CD14-positive monocyte (primary cell): ENCODE measurements at regions not wholly inside any gene's neighbourhood (a gene's known extent, or its start where the extent isn't known, plus 50 kb on each side); places are given as distances from the start of the nearest gene placed in this dataset.
A peak's percentile ranks its signal among the peaks of the same experiment; 100 is the strongest.
"Not testable (repeated sequence)": the region's sequence is repeated elsewhere in the genome, so short reads cannot be mapped to it uniquely, and the experiment has no call there.

Experiments used
- DNase-seq, 3 donors: peaks; one replicate each; pipeline ENCODE4 v3.0.0-alpha.2; 2011 to 2022
- H2AFZ ChIP-seq: 2 replicates; pipeline ENCODE4 v1.6.0; 2012; ENCODE audit warnings: mild to moderate bottlenecking, low read depth, low read length, inconsistent platforms; ENCODE audit not compliant: insufficient read depth, poor library complexity, severe bottlenecking
- H3K27ac ChIP-seq, 2 donors: 1 replicate in 1 of 2; 2 replicates in 1 of 2; pipeline ENCODE4 v1.5.1; 2012 to 2013; ENCODE audit warnings: low read length in 2 of 2, control low read depth in 1 of 2, inconsistent platforms in 1 of 2, low read depth in 1 of 2, mild to moderate bottlenecking in 1 of 2
- H3K27me3 ChIP-seq, 2 donors: one replicate each; pipeline versions ENCODE4 v1.6.0 to v1.6.1; 2011 to 2013; ENCODE audit warnings: low read length in 2 of 2; ENCODE audit not compliant: control insufficient read depth in 2 of 2, insufficient read depth in 2 of 2
- H3K36me3 ChIP-seq, 2 donors: replicated peaks in 1 of 2; 1 replicate in 1 of 2; 2 replicates in 1 of 2; pipeline versions ENCODE4 v1.5.1 to v1.6.1; 2012 to 2013; ENCODE audit warnings: low read length in 2 of 2, control low read depth in 1 of 2, inconsistent platforms in 1 of 2, mild to moderate bottlenecking in 1 of 2; ENCODE audit not compliant: insufficient read depth in 2 of 2, control insufficient read depth in 1 of 2
- H3K4me1 ChIP-seq, 2 donors: 1 replicate in 1 of 2; 2 replicates in 1 of 2; pipeline versions ENCODE4 v1.5.1 to v1.6.1; 2012 to 2013; ENCODE audit warnings: low read length in 2 of 2, control low read depth in 1 of 2, inconsistent platforms in 1 of 2, mild to moderate bottlenecking in 1 of 2, moderate library complexity in 1 of 2; ENCODE audit not compliant: insufficient read depth in 2 of 2, control insufficient read depth in 1 of 2
- H3K4me2 ChIP-seq: replicated peaks from 2 replicates; pipeline ENCODE3; 2012; ENCODE audit warnings: low read length, moderate library complexity, mild to moderate bottlenecking; ENCODE audit not compliant: poor library complexity, severe bottlenecking; ENCODE audit errors: extremely low read depth
- H3K4me3 ChIP-seq, 3 experiments: fragments of 200-600 bp in 1 of 3; sonication (generic) in 1 of 3; replicated peaks in 1 of 3; 1 replicate in 2 of 3; 2 replicates in 1 of 3; pipeline ENCODE4 v1.5.1; 2011 to 2013; ENCODE audit warnings: low read length in 3 of 3, mild to moderate bottlenecking in 3 of 3, control low read depth in 2 of 3, low read depth in 2 of 3, inconsistent platforms in 1 of 3, moderate library complexity in 1 of 3
- H3K79me2 ChIP-seq: 2 replicates; pipeline ENCODE4 v1.6.0; 2012; ENCODE audit warnings: mild to moderate bottlenecking, control low read depth, inconsistent platforms, low read length, moderate library complexity; ENCODE audit not compliant: insufficient read depth
- H3K9ac ChIP-seq: 2 replicates; pipeline ENCODE4 v1.6.0; 2017; ENCODE audit warnings: low read length, mild to moderate bottlenecking; ENCODE audit not compliant: insufficient read depth, poor library complexity, severe bottlenecking
- H3K9me3 ChIP-seq, 2 donors: replicated peaks in 1 of 2; 1 replicate in 1 of 2; 2 replicates in 1 of 2; pipeline versions ENCODE4 v1.5.1 to v1.6.1; 2012 to 2013; ENCODE audit warnings: low read length in 2 of 2, control low read depth in 1 of 2; ENCODE audit not compliant: control insufficient read depth in 1 of 2, insufficient read depth in 1 of 2
- H4K20me1 ChIP-seq: 2 replicates; pipeline ENCODE4 v1.6.0; 2012; ENCODE audit warnings: mild to moderate bottlenecking, low read length, control low read depth, moderate library complexity; ENCODE audit not compliant: insufficient read depth
- H3K27ac Mint-ChIP-seq, 7 donors: one replicate each; pipeline ENCODE4 v1.8.0; 2020; ENCODE audit warnings: mild to moderate bottlenecking in 7 of 7, mixed read lengths in 7 of 7, moderate library complexity in 6 of 7, inconsistent platforms in 2 of 7
- H3K27me3 Mint-ChIP-seq, 3 donors: one replicate each; pipeline ENCODE4 v1.8.0; 2021 to 2022; ENCODE audit warnings: low read depth in 3 of 3, mild to moderate bottlenecking in 3 of 3, mixed read lengths in 3 of 3, moderate library complexity in 3 of 3, inconsistent platforms in 1 of 3
- H3K36me3 Mint-ChIP-seq, 2 donors: one replicate each; pipeline ENCODE4 v1.8.0; 2020; ENCODE audit warnings: mixed read lengths in 2 of 2, inconsistent platforms in 1 of 2, mild to moderate bottlenecking in 1 of 2
- H3K4me1 Mint-ChIP-seq: one replicate; pipeline ENCODE4 v1.8.0; 2020; ENCODE audit warnings: mild to moderate bottlenecking, mixed read lengths
- H3K4me3 Mint-ChIP-seq, 2 donors: one replicate each; pipeline ENCODE4 v1.8.0; 2020; ENCODE audit warnings: mild to moderate bottlenecking in 2 of 2, mixed read lengths in 2 of 2, moderate library complexity in 1 of 2
- H3K9me3 Mint-ChIP-seq, 7 donors: one replicate each; pipeline ENCODE4 v1.8.0; 2020 to 2022; ENCODE audit warnings: mixed read lengths in 7 of 7, mild to moderate bottlenecking in 6 of 7, moderate library complexity in 6 of 7, inconsistent platforms in 2 of 7
- WGBS: methylation state at CpG from one replicate; pipeline ENCODE4 v1.1.5; 2013; ENCODE audit warnings: missing lambda C conversion rate; ENCODE audit not compliant: insufficient coverage; 5-methylcytosine and 5-hydroxymethylcytosine counted together
- intact Hi-C, 2 donors: fragments of 100-400 bp; cut with micrococcal nuclease; formaldehyde crosslinking; loops; one replicate each; pipeline versions ENCODE4 v1.15.0 to v1.15.1; 2023
- TF ChIP-seq, protein P1 (sequence below): fragments of 200-600 bp; IDR thresholded peaks from one replicate; pipeline ENCODE4 v1.8.0; 2022; ENCODE audit warnings: antibody characterized with exemption, mild to moderate bottlenecking

DNA sequence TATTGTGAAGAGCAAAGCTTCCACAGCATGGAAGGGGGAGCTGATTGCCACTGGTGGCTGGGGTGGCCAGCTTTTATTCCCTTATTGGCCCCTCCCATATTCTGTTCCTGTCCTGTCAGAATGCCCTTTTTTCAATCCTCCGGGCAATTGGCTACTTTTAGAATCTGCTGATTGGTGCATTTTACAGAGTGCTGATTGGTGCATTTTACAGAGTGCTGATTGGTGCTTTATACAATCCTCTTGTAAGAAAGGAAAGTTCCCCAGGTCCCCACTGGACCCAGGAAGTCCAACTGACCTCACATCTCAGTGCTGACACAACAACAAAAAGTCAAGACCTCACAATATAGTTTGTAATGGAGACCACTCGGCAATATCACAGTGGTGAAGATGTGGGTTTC is 195.0 kb downstream of the SPATA31A6 start:
- peaks cover 0 to 3% (median 0%) of the 10 kb centered on the region in 3 donors for H3K27me3 Mint-ChIP-seq
- no peak overlapping the region for H2AFZ ChIP-seq
- H3K27me3 ChIP-seq: no peaks in the 10 kb centered on the region
- no peak overlapping the region for H3K4me3 ChIP-seq
- H3K4me1 Mint-ChIP-seq: no peaks in the 10 kb centered on the region
- WGBS: no CpG with 5 or more reads among the region's 2 CpGs
- TF ChIP-seq, protein P1, sequence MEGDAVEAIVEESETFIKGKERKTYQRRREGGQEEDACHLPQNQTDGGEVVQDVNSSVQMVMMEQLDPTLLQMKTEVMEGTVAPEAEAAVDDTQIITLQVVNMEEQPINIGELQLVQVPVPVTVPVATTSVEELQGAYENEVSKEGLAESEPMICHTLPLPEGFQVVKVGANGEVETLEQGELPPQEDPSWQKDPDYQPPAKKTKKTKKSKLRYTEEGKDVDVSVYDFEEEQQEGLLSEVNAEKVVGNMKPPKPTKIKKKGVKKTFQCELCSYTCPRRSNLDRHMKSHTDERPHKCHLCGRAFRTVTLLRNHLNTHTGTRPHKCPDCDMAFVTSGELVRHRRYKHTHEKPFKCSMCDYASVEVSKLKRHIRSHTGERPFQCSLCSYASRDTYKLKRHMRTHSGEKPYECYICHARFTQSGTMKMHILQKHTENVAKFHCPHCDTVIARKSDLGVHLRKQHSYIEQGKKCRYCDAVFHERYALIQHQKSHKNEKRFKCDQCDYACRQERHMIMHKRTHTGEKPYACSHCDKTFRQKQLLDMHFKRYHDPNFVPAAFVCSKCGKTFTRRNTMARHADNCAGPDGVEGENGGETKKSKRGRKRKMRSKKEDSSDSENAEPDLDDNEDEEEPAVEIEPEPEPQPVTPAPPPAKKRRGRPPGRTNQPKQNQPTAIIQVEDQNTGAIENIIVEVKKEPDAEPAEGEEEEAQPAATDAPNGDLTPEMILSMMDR: no peak
- peaks cover 6 to 21% (median 10%) of the 10 kb centered on the region in 7 donors for H3K9me3 Mint-ChIP-seq
- no peaks in the 10 kb centered on the region for H3K36me3 ChIP-seq
- peaks cover 10 to 18% of the 10 kb centered on the region in 2 donors for H3K9me3 ChIP-seq
- H3K4me3 Mint-ChIP-seq: no peak overlapping the region
- H3K27ac Mint-ChIP-seq: no peak overlapping the region
- H3K27ac ChIP-seq: no peak overlapping the region
- H3K9ac ChIP-seq: no peak overlapping the region
- H3K79me2 ChIP-seq: no peaks in the 10 kb centered on the region
- no peaks in the 10 kb centered on the region for H4K20me1 ChIP-seq
- no peak for DNase-seq
- no peaks in the 10 kb centered on the region for H3K4me1 ChIP-seq
- H3K36me3 Mint-ChIP-seq: no peaks in the 10 kb centered on the region
- intact Hi-C loops: no loop called here
- no peak overlapping the region for H3K4me2 ChIP-seq

DNA sequence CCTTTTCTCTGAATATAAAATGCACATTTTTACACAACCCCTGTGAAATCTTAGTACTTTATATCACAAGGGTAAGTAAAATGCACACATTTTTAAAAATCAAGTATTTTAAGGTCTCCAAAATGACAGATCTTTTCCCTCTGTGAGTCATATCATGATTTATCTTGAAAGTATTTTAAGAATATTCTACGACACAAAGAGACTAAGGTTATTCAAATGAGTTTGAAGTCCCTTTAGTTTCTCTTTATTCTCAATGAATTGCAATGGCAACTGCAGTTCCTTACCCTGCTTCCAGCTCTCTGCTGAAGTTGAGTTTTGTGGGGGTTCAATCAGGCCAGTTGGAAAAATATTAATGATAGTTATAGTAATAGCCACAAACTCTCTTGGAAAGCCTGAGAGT is 196.1 kb downstream of the SPATA31A6 start:
- no CpG with 5 or more reads among the region's 1 CpG for WGBS
- H3K27ac Mint-ChIP-seq, H3K4me3 Mint-ChIP-seq, H2AFZ ChIP-seq, H4K20me1 ChIP-seq, DNase-seq, H3K4me1 ChIP-seq, intact Hi-C loops, H3K79me2 ChIP-seq, H3K36me3 ChIP-seq, H3K27ac ChIP-seq, H3K9ac ChIP-seq, H3K36me3 Mint-ChIP-seq, H3K4me2 ChIP-seq, H3K27me3 Mint-ChIP-seq, H3K27me3 ChIP-seq, H3K4me3 ChIP-seq, H3K4me1 Mint-ChIP-seq: not testable (repeated sequence)
- H3K9me3 ChIP-seq: peaks cover 10 to 23% of the 10 kb centered on the region in 2 donors
- H3K9me3 Mint-ChIP-seq: peaks cover 9 to 28% (median 13%) of the 10 kb centered on the region in 7 donors

DNA sequence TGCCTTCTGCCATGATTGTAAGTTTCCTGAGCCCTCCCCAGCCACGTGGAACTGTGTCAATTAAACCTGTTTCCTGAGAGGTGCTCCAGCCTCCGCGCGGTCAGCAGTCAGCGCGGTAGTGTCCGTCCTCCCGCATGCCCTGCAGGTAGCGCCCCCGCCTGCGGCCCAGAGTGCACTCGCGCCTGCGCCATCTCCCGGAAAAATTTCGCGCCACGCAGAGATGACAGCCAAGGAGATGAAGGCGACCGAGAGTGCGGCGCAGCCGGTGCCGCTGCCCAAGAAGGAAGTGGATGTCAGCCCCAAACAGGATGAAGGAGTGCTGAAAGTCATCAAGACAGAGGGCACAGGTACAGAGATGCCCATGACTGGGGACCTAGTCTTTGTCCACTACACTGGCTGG is 201.1 kb downstream of the SPATA31A6 start:
- WGBS: 91% methylated on average over 14 of the region's 24 CpGs

DNA sequence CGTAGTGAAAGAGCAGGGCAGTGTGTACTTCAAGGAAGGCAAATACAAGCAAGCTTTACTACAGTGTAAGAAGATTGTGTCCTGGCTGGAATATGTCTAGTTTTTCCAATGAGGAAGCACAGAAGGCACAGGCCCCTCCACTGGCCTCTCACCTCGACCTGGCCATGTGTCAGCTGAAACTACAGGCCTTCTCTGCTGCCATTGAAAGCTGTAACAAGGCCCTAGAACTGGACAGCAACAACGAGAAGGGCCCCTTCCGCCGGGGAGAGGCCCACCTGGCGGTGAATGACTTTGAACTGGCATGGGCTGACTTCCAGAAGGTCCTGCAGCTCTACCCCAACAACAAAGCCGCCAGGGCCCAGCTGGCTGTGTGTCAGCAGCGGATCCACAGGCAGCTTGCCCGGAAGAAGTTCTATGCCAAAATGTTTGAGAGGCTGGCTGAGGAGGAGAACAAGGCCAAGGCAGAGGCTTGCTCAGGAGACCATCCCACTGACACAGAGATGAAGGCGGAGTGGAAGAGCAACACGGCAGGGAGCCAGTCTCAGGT is 202.2 kb downstream of the SPATA31A6 start:
- H3K36me3 Mint-ChIP-seq, H3K4me3 Mint-ChIP-seq, H3K4me1 Mint-ChIP-seq, H4K20me1 ChIP-seq, H3K4me2 ChIP-seq, H3K4me3 ChIP-seq, H3K9ac ChIP-seq, DNase-seq, H3K27ac ChIP-seq, H3K4me1 ChIP-seq, intact Hi-C loops, H2AFZ ChIP-seq, H3K27me3 ChIP-seq, H3K79me2 ChIP-seq, H3K36me3 ChIP-seq, H3K27me3 Mint-ChIP-seq: not testable (repeated sequence)
- peaks cover 0 to 17% of the 10 kb centered on the region in 2 donors for H3K9me3 ChIP-seq
- 89% methylated on average over 5 of the region's 11 CpGs for WGBS
- H3K9me3 Mint-ChIP-seq: peaks cover 8 to 22% (median 12%) of the 10 kb centered on the region in 7 donors
- peak overlapping the region in 1 of 7 donors; percentile 31 for H3K27ac Mint-ChIP-seq

More for the DNA sequence above, 201.1 kb downstream of the SPATA31A6 start:
- H3K27ac ChIP-seq, intact Hi-C loops, H2AFZ ChIP-seq, DNase-seq, H3K27me3 Mint-ChIP-seq, H4K20me1 ChIP-seq, H3K27ac Mint-ChIP-seq, H3K79me2 ChIP-seq, H3K4me2 ChIP-seq, H3K27me3 ChIP-seq, H3K4me1 Mint-ChIP-seq, H3K4me3 Mint-ChIP-seq, H3K4me1 ChIP-seq, H3K9ac ChIP-seq, H3K36me3 ChIP-seq, H3K36me3 Mint-ChIP-seq, H3K4me3 ChIP-seq: not testable (repeated sequence)
- H3K9me3 ChIP-seq: peaks cover 0 to 21% of the 10 kb centered on the region in 2 donors
- peaks cover 8 to 27% (median 16%) of the 10 kb centered on the region in 7 donors for H3K9me3 Mint-ChIP-seq
